ENCODE measurements at regions not wholly inside any gene's neighbourhood (a gene's known extent, or its start where the extent isn't known, plus 50 kb on each side); places are given as distances from the start of the nearest gene placed in this dataset.

GRCh38 chr18:40576507-40577115 lies 1378.4 kb upstream of the PIK3C3 start:
- TF ChIP-seq POLR2AphosphoS5 (IDR thresholded peaks at IDR 0.05) = no peak
- TF ChIP-seq POLR2A (IDR thresholded peaks at IDR 0.05) = no peak
- no peak for TF ChIP-seq EP300 (IDR thresholded peaks at IDR 0.05)
- no peak for TF ChIP-seq CTCF (IDR thresholded peaks at IDR 0.05)
- no peak for DNase-seq
- Histone ChIP-seq H3K4me1 (no peaks in the 10 kb centered on the region), H3K36me3 (no peaks in the 10 kb centered on the region), H3K4me3 (no peak overlapping the region), H3K27ac (no peak overlapping the region), H3K27me3 (no peaks in the 10 kb centered on the region), H3K9me3 (no peaks in the 10 kb centered on the region)
- 60 to 68% methylated on average over 4 of the region's 4 CpGs for WGBS, 2 donors
- intact Hi-C loops (cut with DNase I) = no loop called here

GRCh38 chr18:40570615-40571014 lies 1384.4 kb upstream of the PIK3C3 start:
- Histone ChIP-seq H3K9me3 (no peaks in the 10 kb centered on the region), H3K4me1 (no peaks in the 10 kb centered on the region), H3K27ac (no peak overlapping the region), H3K36me3 (no peaks in the 10 kb centered on the region), H3K27me3 (no peaks in the 10 kb centered on the region), H3K4me3 (no peak overlapping the region)
- intact Hi-C loops (cut with DNase I) = no loop called here
- no peak for DNase-seq
- WGBS, 2 donors = 20 to 75% methylated on average over 1 of the region's 1 CpG
- TF ChIP-seq POLR2A (IDR thresholded peaks at IDR 0.05) = no peak

- no peaks in the 10 kb centered on the region for H3K36me3 ChIP-seq
- WGBS, 2 donors = 62 to 71% methylated on average over 4 of the region's 4 CpGs
- DNase-seq = no peak
- no peaks in the 10 kb centered on the region for H3K27me3 ChIP-seq
- no peaks in the 10 kb centered on the region for H3K9me3 ChIP-seq
- TF ChIP-seq CTCF (IDR thresholded peaks at IDR 0.05) (no peak), POLR2A (IDR thresholded peaks at IDR 0.05) (no peak), POLR2AphosphoS5 (IDR thresholded peaks at IDR 0.05) (no peak), EP300 (IDR thresholded peaks at IDR 0.05) (no peak)
- no peaks in the 10 kb centered on the region for H3K4me1 ChIP-seq
- H3K27ac ChIP-seq = no peak overlapping the region
- H3K4me3 ChIP-seq = no peak overlapping the region
- intact Hi-C loops (cut with DNase I) = no loop called here
Observed at GRCh38 chr18:40569605-40570004, 1385.4 kb upstream of the PIK3C3 start.

- Histone ChIP-seq H3K9me3 (no peaks in the 10 kb centered on the region), H3K27ac (no peak overlapping the region), H3K36me3 (no peaks in the 10 kb centered on the region), H3K4me1 (no peaks in the 10 kb centered on the region), H3K27me3 (no peaks in the 10 kb centered on the region), H3K4me3 (no peak overlapping the region)
- 12 to 79% methylated on average over 1 of the region's 1 CpG for WGBS, 2 donors
- TF ChIP-seq POLR2AphosphoS5 (IDR thresholded peaks at IDR 0.05) (no peak), POLR2A (IDR thresholded peaks at IDR 0.05) (no peak), EP300 (IDR thresholded peaks at IDR 0.05) (no peak), CTCF (IDR thresholded peaks at IDR 0.05) (no peak)
- DNase-seq = no peak
- intact Hi-C loops (cut with DNase I) = no loop called here
Observed at GRCh38 chr18:40566510-40566844, 1388.6 kb upstream of the PIK3C3 start.

- H3K9me3 ChIP-seq = no peaks in the 10 kb centered on the region
- no peak for DNase-seq
- H3K27ac ChIP-seq = no peak overlapping the region
- TF ChIP-seq CTCF (IDR thresholded peaks at IDR 0.05) = no peak
- no peak for TF ChIP-seq EP300 (IDR thresholded peaks at IDR 0.05)
- no peak for TF ChIP-seq POLR2AphosphoS5 (IDR thresholded peaks at IDR 0.05)
- no peak for TF ChIP-seq POLR2A (IDR thresholded peaks at IDR 0.05)
- H3K4me1 ChIP-seq = no peaks in the 10 kb centered on the region
- no peaks in the 10 kb centered on the region for H3K27me3 ChIP-seq
- no peak overlapping the region for H3K4me3 ChIP-seq
- no peaks in the 10 kb centered on the region for H3K36me3 ChIP-seq
- 11 to 44% methylated on average over 2 of the region's 2 CpGs for WGBS, 2 donors
- intact Hi-C loops (cut with DNase I) = no loop called here
Observed at GRCh38 chr18:40565805-40566509, 1389.1 kb upstream of the PIK3C3 start.

Measured in sigmoid colon (tissue), 6 donors.